ENCODE measurements at regions not wholly inside any gene's neighbourhood (a gene's known extent, or its start where the extent isn't known, plus 50 kb on each side); places are given as distances from the start of the nearest gene placed in this dataset.

GRCh38 chr7:18429547-18429946 is 66.0 kb upstream of the HDAC9 start:
- Mint-ChIP-seq H3K4me3 (no peak overlapping the region), H3K27me3 (ENCODE audit: insufficient read depth) (no peaks in the 10 kb centered on the region), H3K4me1 (ENCODE audit: low read depth) (no peaks in the 10 kb centered on the region), H3K27ac (no peak overlapping the region), H3K9me3 (no peaks in the 10 kb centered on the region), H3K36me3 (ENCODE audit: low read depth) (no peaks in the 10 kb centered on the region)
- intact Hi-C loops (cut with micrococcal nuclease): no loop called here
- no peak for DNase-seq (ENCODE audit: low spot score)

- no peaks in the 10 kb centered on the region for H3K36me3 Mint-ChIP-seq (ENCODE audit: low read depth)
- intact Hi-C loops (cut with micrococcal nuclease): no loop called here
- DNase-seq (ENCODE audit: low spot score): no peak
- no peaks in the 10 kb centered on the region for H3K27me3 Mint-ChIP-seq (ENCODE audit: insufficient read depth)
- no peak overlapping the region for H3K27ac Mint-ChIP-seq
- no peaks in the 10 kb centered on the region for H3K4me1 Mint-ChIP-seq (ENCODE audit: low read depth)
- H3K9me3 Mint-ChIP-seq: no peaks in the 10 kb centered on the region
- H3K4me3 Mint-ChIP-seq: no peak overlapping the region
These were observed 64.7 kb upstream of the HDAC9 start for GRCh38 chr7:18430810-18431209.

GRCh38 chr7:18434171-18434570 is 61.4 kb upstream of the HDAC9 start:
- Mint-ChIP-seq H3K27ac (no peak overlapping the region), H3K4me1 (ENCODE audit: low read depth) (no peaks in the 10 kb centered on the region), H3K9me3 (no peaks in the 10 kb centered on the region), H3K36me3 (ENCODE audit: low read depth) (no peaks in the 10 kb centered on the region), H3K27me3 (ENCODE audit: insufficient read depth) (no peaks in the 10 kb centered on the region), H3K4me3 (no peak overlapping the region)
- DNase-seq (ENCODE audit: low spot score): no peak
- intact Hi-C loops (cut with micrococcal nuclease): no loop called here

- Mint-ChIP-seq H3K9me3 (no peaks in the 10 kb centered on the region), H3K4me1 (ENCODE audit: low read depth) (no peaks in the 10 kb centered on the region), H3K27ac (no peak overlapping the region), H3K27me3 (ENCODE audit: insufficient read depth) (no peaks in the 10 kb centered on the region), H3K36me3 (ENCODE audit: low read depth) (no peaks in the 10 kb centered on the region), H3K4me3 (no peak overlapping the region)
- intact Hi-C loops (cut with micrococcal nuclease): no loop called here
- no peak for DNase-seq (ENCODE audit: low spot score)
These were observed 58.4 kb upstream of the HDAC9 start for GRCh38 chr7:18437101-18437500.

GRCh38 chr7:18440934-18441333 is 54.6 kb upstream of the HDAC9 start:
- Mint-ChIP-seq H3K4me1 (ENCODE audit: low read depth) (no peaks in the 10 kb centered on the region), H3K36me3 (ENCODE audit: low read depth) (no peaks in the 10 kb centered on the region), H3K9me3 (no peaks in the 10 kb centered on the region), H3K27me3 (ENCODE audit: insufficient read depth) (no peaks in the 10 kb centered on the region), H3K27ac (no peak overlapping the region), H3K4me3 (no peak overlapping the region)
- no peak for DNase-seq (ENCODE audit: low spot score)
- intact Hi-C loops (cut with micrococcal nuclease): no loop called here

GRCh38 chr7:18444826-18445225 is 50.7 kb upstream of the HDAC9 start:
- no peak overlapping the region for H3K27ac Mint-ChIP-seq
- no peaks in the 10 kb centered on the region for H3K9me3 Mint-ChIP-seq
- no peak overlapping the region for H3K4me3 Mint-ChIP-seq
- no peaks in the 10 kb centered on the region for H3K27me3 Mint-ChIP-seq (ENCODE audit: insufficient read depth)
- no peaks in the 10 kb centered on the region for H3K4me1 Mint-ChIP-seq (ENCODE audit: low read depth)
- H3K36me3 Mint-ChIP-seq (ENCODE audit: low read depth): no peaks in the 10 kb centered on the region
- intact Hi-C loops (cut with micrococcal nuclease): no loop called here
- DNase-seq (ENCODE audit: low spot score): no peak

GRCh38 chr7:18445483-18445882 is 50.1 kb upstream of the HDAC9 start:
- intact Hi-C loops (cut with micrococcal nuclease): no loop called here
- no peaks in the 10 kb centered on the region for H3K36me3 Mint-ChIP-seq (ENCODE audit: low read depth)
- no peak overlapping the region for H3K4me3 Mint-ChIP-seq
- no peaks in the 10 kb centered on the region for H3K4me1 Mint-ChIP-seq (ENCODE audit: low read depth)
- no peak overlapping the region for H3K27ac Mint-ChIP-seq
- H3K9me3 Mint-ChIP-seq: no peaks in the 10 kb centered on the region
- no peaks in the 10 kb centered on the region for H3K27me3 Mint-ChIP-seq (ENCODE audit: insufficient read depth)
- no peak for DNase-seq (ENCODE audit: low spot score)
